ENCODE measurements at regions not wholly inside any gene's neighbourhood (a gene's known extent, or its start where the extent isn't known, plus 50 kb on each side); places are given as distances from the start of the nearest gene placed in this dataset.

DNA sequence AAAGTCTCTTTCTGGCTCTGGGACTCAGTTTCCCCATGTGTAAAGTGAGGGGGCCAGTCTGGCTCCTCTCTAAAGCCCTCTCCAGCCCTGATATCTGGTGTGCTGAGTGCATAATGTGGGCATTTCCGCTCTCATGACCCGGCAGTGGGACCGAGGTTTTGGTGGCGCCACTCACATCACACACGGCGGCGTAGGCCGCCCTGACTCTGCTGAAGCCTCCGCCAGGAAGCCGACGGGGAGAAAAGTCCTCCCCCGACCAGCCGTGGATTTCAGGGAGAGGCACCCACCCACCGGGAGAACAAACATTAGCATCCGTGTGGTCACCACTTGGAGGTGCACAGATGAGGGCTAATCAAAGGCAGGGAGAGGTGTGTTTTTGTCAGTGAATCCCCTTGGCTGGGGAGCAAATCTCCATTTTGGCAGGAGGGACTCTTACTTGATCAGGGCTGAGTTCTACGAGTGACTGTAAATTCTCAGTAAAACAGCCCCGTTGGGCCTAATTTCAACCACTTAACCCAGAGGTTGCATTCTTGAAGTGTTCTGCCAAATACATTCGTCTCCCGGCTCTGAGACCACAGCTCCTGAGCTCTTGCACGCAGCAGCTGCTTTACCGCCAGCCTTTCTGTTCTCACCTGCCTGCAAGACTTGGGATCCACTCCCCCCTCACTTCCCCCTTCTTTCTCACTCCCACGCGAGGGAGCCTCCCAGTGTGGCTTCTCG lies 118.2 kb downstream of the FOXD2 start:
- no peak for TF ChIP-seq ARNT (IDR thresholded peaks at IDR 0.05)
- no peak for TF ChIP-seq SUZ12 (IDR thresholded peaks at IDR 0.05)
- no peak for TF ChIP-seq FOXA1 (IDR thresholded peaks at IDR 0.05)
- no peak for TF ChIP-seq BHLHE40 (IDR thresholded peaks at IDR 0.05; ENCODE audit: borderline replicate concordance)
- TF ChIP-seq SP1 (IDR thresholded peaks at IDR 0.05) = no peak
- TF ChIP-seq ELF4 (IDR thresholded peaks at IDR 0.05) = no peak
- no peak for TF ChIP-seq TARDBP (IDR thresholded peaks at IDR 0.05)
- no peak for TF ChIP-seq FOXK2 (IDR thresholded peaks at IDR 0.05)
- TF ChIP-seq ZNF384 (IDR thresholded peaks at IDR 0.05) = no peak
- TF ChIP-seq NFRKB (IDR thresholded peaks at IDR 0.05) = no peak
- TF ChIP-seq FOXM1 (IDR thresholded peaks at IDR 0.05; ENCODE audit: borderline replicate concordance) = no peak
- no peak for TF ChIP-seq LEF1 (IDR thresholded peaks at IDR 0.05; ENCODE audit: borderline replicate concordance)

Data from HEK293T (cell line).